Suprapubic skin (tissue), 4 donors: ENCODE measurements at regions not wholly inside any gene's neighbourhood (a gene's known extent, or its start where the extent isn't known, plus 50 kb on each side); places are given as distances from the start of the nearest gene placed in this dataset.
"Not testable (repeated sequence)": the region's sequence is repeated elsewhere in the genome, so short reads cannot be mapped to it uniquely, and the experiment has no call there.

Experiments
- DNase-seq, 2 donors: peaks; one replicate each; pipeline ENCODE4 v3.0.0-alpha.2; 2019; ENCODE audit warnings: low spot score in 2 of 2
- H3K27ac ChIP-seq: fragments of 200-600 bp; sonication (generic); one replicate; pipeline ENCODE4 v1.5.1; 2019
- H3K27me3 ChIP-seq: fragments of 200-600 bp; sonication (generic); one replicate; pipeline ENCODE4 v1.5.1; 2019
- H3K36me3 ChIP-seq: fragments of 200-600 bp; sonication (generic); one replicate; pipeline ENCODE4 v1.5.1; 2019
- H3K4me1 ChIP-seq: fragments of 200-600 bp; sonication (generic); one replicate; pipeline ENCODE4 v1.5.1; 2019
- H3K4me3 ChIP-seq: fragments of 200-600 bp; sonication (generic); one replicate; pipeline ENCODE4 v1.5.1; 2019; ENCODE audit warnings: mild to moderate bottlenecking
- H3K9me3 ChIP-seq: fragments of 200-600 bp; sonication (generic); one replicate; pipeline ENCODE4 v1.5.1; 2019
- CTCF ChIP-seq, 2 donors: fragments of 200-600 bp in 1 of 2; fragments of 450-650 bp in 1 of 2; sonication (generic) in 1 of 2; IDR thresholded peaks; one replicate each; pipeline ENCODE4 v1.5.1; 2016 to 2019; ENCODE audit warnings: antibody characterized with exemption in 2 of 2, mild to moderate bottlenecking in 1 of 2, moderate library complexity in 1 of 2
- EP300 ChIP-seq: sonication (generic); formaldehyde crosslinking; IDR thresholded peaks from one replicate; pipeline ENCODE4 v1.6.1; 2017; ENCODE audit warnings: antibody characterized with exemption
- POLR2A ChIP-seq, 2 donors: fragments of 450-650 bp; IDR thresholded peaks; one replicate each; pipeline ENCODE4 v1.6.1; 2017; ENCODE audit warnings: antibody characterized with exemption in 2 of 2, mild to moderate bottlenecking in 2 of 2, moderate library complexity in 2 of 2
- POLR2AphosphoS5 ChIP-seq, 3 donors: sonication (generic); formaldehyde crosslinking; IDR thresholded peaks; one replicate each; pipeline ENCODE4 v1.6.1; 2017; ENCODE audit warnings: antibody characterized with exemption in 3 of 3
- WGBS: methylation state at CpG from one replicate; pipeline ENCODE4 v1.1.5; 2018; 5-methylcytosine and 5-hydroxymethylcytosine counted together

- no peak for DNase-seq
- Histone ChIP-seq H3K4me3 (no peak overlapping the region), H3K27me3 (no peaks in the 10 kb centered on the region), H3K36me3 (no peaks in the 10 kb centered on the region), H3K9me3 (no peaks in the 10 kb centered on the region), H3K4me1 (no peaks in the 10 kb centered on the region), H3K27ac (no peak overlapping the region)
- 89% methylated on average over 2 of the region's 2 CpGs for WGBS
- TF ChIP-seq EP300, result no peak
- TF ChIP-seq POLR2A (IDR thresholded peaks at IDR 0.05), result no peak
- TF ChIP-seq CTCF (IDR thresholded peaks at IDR 0.05), result no peak
- no peak for TF ChIP-seq POLR2AphosphoS5 (IDR thresholded peaks at IDR 0.05)
These were observed 1444.2 kb upstream of the SLC10A2 start for GRCh38 chr13:104510422-104510821.

- H3K9me3 ChIP-seq, H3K27ac ChIP-seq, H3K4me1 ChIP-seq, H3K27me3 ChIP-seq, DNase-seq, H3K36me3 ChIP-seq, H3K4me3 ChIP-seq: not testable (repeated sequence)
- WGBS, result 92% methylated on average over 1 of the region's 1 CpG
These were observed 1427.3 kb upstream of the SLC10A2 start for GRCh38 chr13:104493502-104493901.

- no peak for DNase-seq
- Histone ChIP-seq H3K9me3 (no peaks in the 10 kb centered on the region), H3K4me3 (no peak overlapping the region), H3K36me3 (no peaks in the 10 kb centered on the region), H3K4me1 (no peaks in the 10 kb centered on the region), H3K27me3 (no peaks in the 10 kb centered on the region), H3K27ac (no peak overlapping the region)
- TF ChIP-seq CTCF (IDR thresholded peaks at IDR 0.05) (no peak), EP300 (no peak), POLR2A (IDR thresholded peaks at IDR 0.05) (no peak), POLR2AphosphoS5 (IDR thresholded peaks at IDR 0.05) (no peak)
- WGBS, result 47% methylated on average over 5 of the region's 5 CpGs
These were observed 1425.7 kb upstream of the SLC10A2 start for GRCh38 chr13:104491916-104492315.

- WGBS, result 42% methylated on average over 1 of the region's 1 CpG
- H3K27me3 ChIP-seq, result no peaks in the 10 kb centered on the region
- H3K36me3 ChIP-seq, result no peaks in the 10 kb centered on the region
- no peaks in the 10 kb centered on the region for H3K4me1 ChIP-seq
- H3K4me3 ChIP-seq, result no peak overlapping the region
- no peak for DNase-seq
- H3K27ac ChIP-seq, result no peak overlapping the region
- no peaks in the 10 kb centered on the region for H3K9me3 ChIP-seq
- TF ChIP-seq CTCF (IDR thresholded peaks at IDR 0.05) (no peak), POLR2A (IDR thresholded peaks at IDR 0.05) (no peak)
These were observed 1420.8 kb upstream of the SLC10A2 start for GRCh38 chr13:104487006-104487405.

- WGBS, result 22% methylated on average over 1 of the region's 1 CpG
- no peaks in the 10 kb centered on the region for H3K27me3 ChIP-seq
- no peak overlapping the region for H3K27ac ChIP-seq
- H3K4me1 ChIP-seq, result no peaks in the 10 kb centered on the region
- H3K9me3 ChIP-seq, result no peaks in the 10 kb centered on the region
- no peaks in the 10 kb centered on the region for H3K36me3 ChIP-seq
- no peak overlapping the region for H3K4me3 ChIP-seq
- DNase-seq, result no peak
- TF ChIP-seq EP300 (no peak), POLR2AphosphoS5 (IDR thresholded peaks at IDR 0.05) (no peak), POLR2A (IDR thresholded peaks at IDR 0.05) (no peak), CTCF (IDR thresholded peaks at IDR 0.05) (no peak)
These were observed 1419.4 kb upstream of the SLC10A2 start for GRCh38 chr13:104485571-104485970.

- 95% methylated on average over 10 of the region's 10 CpGs for WGBS
- Histone ChIP-seq H3K27ac (no peak overlapping the region), H3K27me3 (no peaks in the 10 kb centered on the region), H3K36me3 (no peaks in the 10 kb centered on the region), H3K4me1 (no peaks in the 10 kb centered on the region), H3K9me3 (peaks cover 10% of the 10 kb centered on the region), H3K4me3 (no peak overlapping the region)
- TF ChIP-seq POLR2A (IDR thresholded peaks at IDR 0.05) (no peak), POLR2AphosphoS5 (IDR thresholded peaks at IDR 0.05) (no peak), EP300 (no peak), CTCF (IDR thresholded peaks at IDR 0.05) (no peak)
- no peak for DNase-seq
These were observed 1417.4 kb upstream of the SLC10A2 start for GRCh38 chr13:104483631-104484030.
